SU-DHL-6 (cell line): ENCODE measurements at regions not wholly inside any gene's neighbourhood (a gene's known extent, or its start where the extent isn't known, plus 50 kb on each side); places are given as distances from the start of the nearest gene placed in this dataset.

Experiments used
- CTCF ChIP-seq: fragments of 200-600 bp; sonication (generic); IDR thresholded peaks from one replicate; pipeline ENCODE4 v1.5.1; 2017; ENCODE audit warnings: antibody characterized with exemption, mild to moderate bottlenecking, low read length, moderate library complexity; ENCODE audit not compliant: insufficient read depth, poor library complexity, severe bottlenecking
- EZH2phosphoT487 ChIP-seq: fragments of 200-600 bp; sonication (generic), shearing (Covaris generic); conservative IDR thresholded peaks from 2 replicates; pipeline ENCODE4 v1.6.1; 2018; ENCODE audit warnings: mild to moderate bottlenecking, antibody characterized with exemption, low read length, moderate library complexity, mixed read lengths

- TF ChIP-seq CTCF (no peak), EZH2phosphoT487 (no peak)
Measured at GRCh38 chr14:46550836-46551235, 100.7 kb downstream of the RPL10L start.
